COR-L47 (cell line): ENCODE measurements at regions not wholly inside any gene's neighbourhood (a gene's known extent, or its start where the extent isn't known, plus 50 kb on each side); places are given as distances from the start of the nearest gene placed in this dataset.
"Not testable (repeated sequence)": the region's sequence is repeated elsewhere in the genome, so short reads cannot be mapped to it uniquely, and the experiment has no call there.

Experiments
- DNase-seq: peaks from one replicate; lab custom pipeline; 2025; lab: John Stamatoyannopoulos, UW

- DNase-seq = no peak
Measured at GRCh38 chr6:56745081-56745480, 102.4 kb upstream of the DST start.

- DNase-seq = no peak
Measured at GRCh38 chr6:56744528-56744927, 101.8 kb upstream of the DST start.

DNA sequence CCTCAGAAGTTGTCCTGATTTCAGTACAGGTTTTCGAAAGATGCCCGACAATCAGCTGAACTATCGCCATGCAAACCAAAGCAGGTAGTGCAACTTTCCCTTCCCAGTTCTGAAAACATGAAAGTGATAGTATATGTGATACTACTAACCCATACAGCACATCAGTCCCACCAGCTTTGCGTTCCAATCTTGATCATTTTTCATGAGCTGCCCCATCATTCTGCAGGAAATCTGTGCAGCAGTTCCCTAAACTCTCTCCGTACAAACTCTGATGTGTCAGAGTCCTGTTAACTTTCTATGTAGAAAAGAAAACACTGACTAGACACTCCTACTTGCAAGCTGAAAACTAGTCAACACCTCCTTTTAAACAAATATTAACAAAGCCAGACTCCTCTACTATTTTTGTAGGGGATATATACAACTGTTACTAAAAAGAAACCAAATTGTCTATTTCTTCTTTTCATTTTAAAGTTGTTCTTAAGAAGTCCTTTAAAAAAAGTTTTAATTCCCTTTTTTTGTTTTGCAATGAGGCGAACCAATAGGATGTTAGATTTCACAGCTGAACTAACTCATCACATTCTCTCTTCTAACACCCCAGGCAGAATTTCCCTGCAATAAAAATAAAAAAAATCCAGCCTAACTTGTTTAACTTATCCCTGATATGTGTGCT, 99.6 kb upstream of the DST start:
- no peak for DNase-seq

- no peak for DNase-seq
Measured at GRCh38 chr6:56741472-56741871, 98.8 kb upstream of the DST start.

GRCh38 chr6:56739836-56740815, 97.4 kb upstream of the DST start:
- DNase-seq = no peak

DNA sequence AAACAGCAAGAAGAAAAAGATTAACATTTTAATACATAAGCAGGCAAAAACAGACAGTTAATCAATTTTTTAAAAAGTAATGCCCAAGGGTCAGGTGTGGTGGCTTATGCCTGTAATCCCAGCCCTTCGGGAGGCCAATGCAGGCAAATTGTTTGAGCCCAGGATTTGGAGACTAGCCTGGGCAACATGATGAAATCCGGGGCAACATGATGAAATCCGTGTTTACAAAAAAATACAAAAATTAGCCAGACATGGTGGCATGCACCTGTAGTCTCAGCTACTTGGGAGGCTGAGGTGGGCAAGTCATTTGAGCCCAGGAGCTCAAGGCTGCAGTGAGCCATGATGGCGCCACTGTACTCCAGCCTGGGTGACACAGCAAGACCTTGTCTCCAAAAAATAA, 94.1 kb upstream of the DST start:
- no peak for DNase-seq

- no peak for DNase-seq
Measured at GRCh38 chr6:56734335-56734734, 91.6 kb upstream of the DST start.

DNA sequence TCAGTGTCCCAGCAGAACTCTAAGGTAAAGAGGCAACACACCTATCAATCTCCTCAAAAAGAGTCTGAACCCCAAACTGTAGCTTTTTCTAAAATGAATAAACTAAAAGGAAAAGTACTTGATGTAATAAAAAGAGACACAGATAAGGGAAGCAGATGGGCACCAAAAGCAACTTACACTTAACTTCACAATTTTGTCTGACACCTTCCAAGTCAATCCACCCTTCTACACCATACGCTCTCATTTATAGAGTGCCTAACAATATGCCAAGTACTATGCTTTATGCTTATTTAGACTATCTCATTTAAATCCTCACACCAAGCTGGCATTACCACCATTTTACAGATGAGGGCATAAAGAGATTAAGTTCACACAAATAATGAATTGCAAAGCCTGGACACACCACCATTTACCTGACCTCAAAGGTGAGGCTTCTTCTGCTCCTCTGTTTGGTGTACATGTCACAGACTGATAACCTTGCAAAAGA, 90.6 kb upstream of the DST start:
- DNase-seq = no peak

DNA sequence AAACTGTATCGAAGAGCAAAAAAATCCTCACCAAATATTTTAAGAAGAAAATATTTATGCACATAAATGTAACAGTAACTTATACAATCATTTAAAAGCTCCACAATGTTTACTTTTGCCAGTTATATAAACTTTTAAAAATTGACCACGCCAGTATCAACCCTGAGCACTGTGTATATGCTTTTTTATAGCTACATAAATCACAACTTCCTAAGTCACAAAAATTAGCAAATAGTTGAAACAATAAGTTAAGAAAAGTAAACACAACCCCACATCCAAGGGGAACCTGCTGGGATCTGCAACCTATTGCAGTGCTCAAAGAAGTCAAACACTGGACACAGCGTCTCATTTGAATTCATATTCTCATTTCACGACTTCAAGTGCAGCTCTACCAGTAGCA, 89.8 kb upstream of the DST start:
- no peak for DNase-seq

GRCh38 chr6:56730663-56731529, 88.2 kb upstream of the DST start:
- DNase-seq = no peak

DNA sequence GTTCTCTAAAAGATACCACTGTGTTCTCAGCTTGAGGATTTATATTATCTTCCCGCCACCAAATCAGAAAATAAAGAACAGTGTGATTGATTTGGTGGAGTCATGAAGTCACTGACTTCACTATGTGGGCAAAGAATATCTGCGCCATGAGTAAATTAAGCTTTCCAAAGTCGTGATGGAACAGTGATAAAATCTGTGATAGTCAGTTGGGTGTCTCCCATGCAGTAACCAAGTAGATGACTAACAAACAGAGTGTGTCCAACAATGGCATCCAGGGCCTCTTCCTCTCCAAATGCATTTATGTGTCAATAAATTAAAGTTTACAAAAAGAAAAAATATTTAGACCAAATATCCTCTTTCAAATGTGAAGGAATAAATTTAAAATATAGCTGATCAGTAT, 87.0 kb upstream of the DST start:
- DNase-seq = no peak

- DNase-seq = not testable (repeated sequence)
Measured at GRCh38 chr6:56729166-56729565, 86.5 kb upstream of the DST start.

DNA sequence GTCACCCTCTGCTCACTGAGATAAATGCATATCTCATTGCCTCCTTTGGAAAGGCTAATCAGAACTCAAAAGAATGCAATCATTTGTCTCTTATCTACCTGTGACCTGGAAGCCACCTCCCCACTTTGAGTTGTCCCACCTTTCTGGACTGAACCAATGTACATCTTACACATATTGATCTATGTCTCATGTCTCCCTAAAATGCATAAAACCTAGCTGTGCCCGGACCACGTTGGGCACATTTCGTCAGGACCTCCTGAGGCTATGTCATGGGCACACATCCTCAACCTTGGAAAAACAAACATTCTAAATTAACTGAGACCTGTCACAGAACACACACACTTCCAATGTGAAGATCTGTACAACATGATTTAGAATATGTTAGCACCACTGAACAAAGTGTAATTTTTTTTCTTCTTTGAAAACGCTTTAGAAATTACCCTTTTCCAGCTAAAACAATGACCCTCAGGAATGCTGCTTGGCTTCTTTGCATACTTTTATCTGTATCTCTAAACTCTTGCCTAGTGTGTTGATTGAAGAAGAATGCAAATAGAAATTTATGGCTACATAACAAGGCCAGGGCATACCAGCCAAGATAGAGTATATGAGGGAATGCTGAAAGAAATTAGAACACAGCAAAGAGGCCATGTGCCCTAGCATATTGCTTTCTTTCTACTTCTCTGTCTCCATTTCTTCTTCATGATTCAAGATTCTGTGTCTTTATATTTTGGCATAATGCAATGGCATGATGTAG, 84.6 kb upstream of the DST start:
- no peak for DNase-seq

DNA sequence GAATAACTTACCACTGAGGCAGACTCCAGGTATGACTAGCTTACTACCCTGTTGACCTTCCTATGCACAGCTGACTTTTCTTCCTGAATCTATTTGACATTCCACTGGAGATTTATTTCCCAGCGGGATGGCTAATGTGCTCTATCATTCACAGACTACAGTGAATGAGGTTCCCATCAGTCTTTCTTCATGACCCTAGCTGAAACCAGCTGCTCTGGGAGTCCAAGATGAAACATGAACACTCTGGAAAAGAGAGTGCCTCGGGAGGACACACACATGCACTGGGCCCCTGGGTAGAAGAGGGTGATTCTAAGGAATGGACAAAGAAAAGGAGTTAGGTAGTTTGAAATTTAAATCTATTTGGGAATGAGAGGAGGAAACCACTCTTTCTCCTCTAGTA, 82.6 kb upstream of the DST start:
- DNase-seq = no peak

DNA sequence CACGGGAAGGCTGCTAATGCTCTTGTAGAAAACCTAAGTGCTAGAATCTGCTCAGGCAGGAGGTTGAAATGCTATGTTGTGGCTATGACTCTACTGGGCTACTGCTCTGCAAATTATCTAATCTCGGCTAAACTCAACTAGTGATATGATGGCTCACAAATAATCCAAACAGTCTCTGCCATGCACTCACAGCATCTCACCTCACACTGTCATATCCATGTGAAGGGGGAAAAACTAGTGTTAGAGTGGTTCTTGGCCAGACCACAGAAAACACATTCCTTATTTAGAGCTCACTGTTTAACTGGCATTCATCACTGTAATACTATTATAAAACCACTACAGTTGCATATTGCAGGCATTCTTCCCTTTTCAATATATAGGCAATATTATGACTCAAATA, 81.8 kb upstream of the DST start:
- no peak for DNase-seq

- no peak for DNase-seq
Measured at GRCh38 chr6:56720882-56721281, 78.2 kb upstream of the DST start.

DNA sequence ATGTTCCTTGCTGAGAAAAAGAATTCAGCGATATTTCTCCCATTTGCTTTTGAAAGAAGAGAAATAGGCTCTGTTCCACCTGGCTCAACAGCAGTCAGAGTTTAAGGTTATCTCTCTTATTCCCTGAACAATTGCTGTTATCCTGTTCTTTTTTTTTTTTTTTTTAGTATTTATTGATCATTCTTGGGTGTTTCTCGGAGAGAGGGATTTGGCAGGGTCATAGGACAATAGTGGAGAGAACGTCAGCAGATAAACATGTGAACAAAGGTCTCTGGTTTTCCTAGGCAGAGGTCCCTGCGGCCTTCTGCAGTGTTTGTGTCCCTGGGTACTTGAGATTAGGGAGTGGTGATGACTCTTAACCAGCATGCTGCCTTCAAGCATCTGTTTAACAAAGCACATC, 77.5 kb upstream of the DST start:
- not testable (repeated sequence) for DNase-seq

- DNase-seq = not testable (repeated sequence)
Measured at GRCh38 chr6:56719315-56720058, 76.8 kb upstream of the DST start.

GRCh38 chr6:56718236-56718635, 75.5 kb upstream of the DST start:
- DNase-seq = no peak

- no peak for DNase-seq
Measured at GRCh38 chr6:56716229-56716628, 73.5 kb upstream of the DST start.

- no peak for DNase-seq
Measured at GRCh38 chr6:56715741-56716140, 73.1 kb upstream of the DST start.
